Activated CD4-positive, alpha-beta T cell treated with anti-CD3 and anti-CD28 coated beads, Interleukin-2, amount 10 ng/mL, durations not matched to agents 7 days and 5 days (primary cell): ENCODE measurements at regions not wholly inside any gene's neighbourhood (a gene's known extent, or its start where the extent isn't known, plus 50 kb on each side); places are given as distances from the start of the nearest gene placed in this dataset.

ENCODE experiments used
- CTCF ChIA-PET: fragments of 350-600 bp; sonication (Branson Sonifier 250); formaldehyde crosslinking; loops from one replicate; lab custom pipeline; 2021; ENCODE audit warnings: antibody characterized with exemption; lab: Charles Lee
- POLR2A ChIA-PET: fragments of 350-600 bp; sonication (Branson Sonifier 250); formaldehyde crosslinking; loops from one replicate; lab custom pipeline; 2021; ENCODE audit warnings: antibody characterized with exemption; lab: Charles Lee
- DNase-seq: peaks from one replicate; pipeline ENCODE4 v3.0.0-alpha.2; 2020
- H3K27ac Mint-ChIP-seq: one replicate; pipeline ENCODE4 v1.8.0; 2021; ENCODE audit warnings: mild to moderate bottlenecking, moderate library complexity, mixed read lengths
- H3K27me3 Mint-ChIP-seq: one replicate; pipeline ENCODE4 v1.8.0; 2021; ENCODE audit warnings: mixed read lengths
- H3K36me3 Mint-ChIP-seq: one replicate; pipeline ENCODE4 v1.8.0; 2021; ENCODE audit warnings: low read depth, mixed read lengths
- H3K4me1 Mint-ChIP-seq: one replicate; pipeline ENCODE4 v1.8.0; 2021; ENCODE audit warnings: mixed read lengths
- H3K4me3 Mint-ChIP-seq: one replicate; pipeline ENCODE4 v1.8.0; 2021; ENCODE audit warnings: mild to moderate bottlenecking, moderate library complexity, mixed read lengths
- H3K9me3 Mint-ChIP-seq: one replicate; pipeline ENCODE4 v1.8.0; 2021; ENCODE audit warnings: mixed read lengths

- Mint-ChIP-seq H3K4me3 (no peak overlapping the region), H3K36me3 (no peaks in the 10 kb centered on the region), H3K27ac (no peak overlapping the region), H3K4me1 (no peaks in the 10 kb centered on the region), H3K9me3 (no peaks in the 10 kb centered on the region), H3K27me3 (peaks cover 1% of the 10 kb centered on the region)
- POLR2A ChIA-PET, result no interaction called here
- CTCF ChIA-PET, result no interaction called here
- no peak for DNase-seq
These were observed 238.7 kb downstream of the VAPA start for GRCh38 chr18:10152475-10152874.

- no peak overlapping the region for H3K27ac Mint-ChIP-seq
- no peaks in the 10 kb centered on the region for H3K9me3 Mint-ChIP-seq
- DNase-seq, result no peak
- no peak overlapping the region for H3K4me3 Mint-ChIP-seq
- ChIA-PET POLR2A (no interaction called here), CTCF (no interaction called here)
- H3K36me3 Mint-ChIP-seq, result no peaks in the 10 kb centered on the region
- H3K4me1 Mint-ChIP-seq, result peaks cover 1% of the 10 kb centered on the region
- peaks cover 3% of the 10 kb centered on the region for H3K27me3 Mint-ChIP-seq
These were observed 240.3 kb downstream of the VAPA start for GRCh38 chr18:10153924-10154752.

GRCh38 chr18:10157706-10158105 is 243.9 kb downstream of the VAPA start:
- CTCF ChIA-PET, result no interaction called here
- H3K27ac Mint-ChIP-seq, result no peak overlapping the region
- POLR2A ChIA-PET, result no interaction called here
- H3K4me1 Mint-ChIP-seq, result peaks cover 1% of the 10 kb centered on the region
- no peaks in the 10 kb centered on the region for H3K36me3 Mint-ChIP-seq
- no peak for DNase-seq
- no peaks in the 10 kb centered on the region for H3K9me3 Mint-ChIP-seq
- peaks cover 3% of the 10 kb centered on the region for H3K27me3 Mint-ChIP-seq
- H3K4me3 Mint-ChIP-seq, result no peak overlapping the region

GRCh38 chr18:10160251-10160650 is 246.4 kb downstream of the VAPA start:
- Mint-ChIP-seq H3K27ac (no peak overlapping the region), H3K4me3 (no peak overlapping the region), H3K36me3 (no peaks in the 10 kb centered on the region), H3K27me3 (peaks cover 3% of the 10 kb centered on the region), H3K9me3 (no peaks in the 10 kb centered on the region), H3K4me1 (peaks cover 1% of the 10 kb centered on the region)
- POLR2A ChIA-PET, result no interaction called here
- no peak for DNase-seq
- CTCF ChIA-PET, result no interaction called here

GRCh38 chr18:10161315-10161714 is 247.5 kb downstream of the VAPA start:
- Mint-ChIP-seq H3K36me3 (no peaks in the 10 kb centered on the region), H3K27me3 (peaks cover 3% of the 10 kb centered on the region), H3K9me3 (no peaks in the 10 kb centered on the region), H3K27ac (no peak overlapping the region), H3K4me1 (peaks cover 1% of the 10 kb centered on the region), H3K4me3 (no peak overlapping the region)
- ChIA-PET CTCF (no interaction called here), POLR2A (no interaction called here)
- no peak for DNase-seq

GRCh38 chr18:10162340-10162739 is 248.5 kb downstream of the VAPA start:
- DNase-seq, result no peak
- H3K4me1 Mint-ChIP-seq, result peaks cover 3% of the 10 kb centered on the region
- no peak overlapping the region for H3K27ac Mint-ChIP-seq
- CTCF ChIA-PET, result no interaction called here
- no peaks in the 10 kb centered on the region for H3K9me3 Mint-ChIP-seq
- POLR2A ChIA-PET, result no interaction called here
- peaks cover 3% of the 10 kb centered on the region for H3K27me3 Mint-ChIP-seq
- H3K4me3 Mint-ChIP-seq, result no peak overlapping the region
- H3K36me3 Mint-ChIP-seq, result no peaks in the 10 kb centered on the region

- Mint-ChIP-seq H3K4me1 (peaks cover 2% of the 10 kb centered on the region), H3K4me3 (no peak overlapping the region), H3K36me3 (no peaks in the 10 kb centered on the region), H3K9me3 (no peaks in the 10 kb centered on the region), H3K27ac (no peak overlapping the region), H3K27me3 (no peaks in the 10 kb centered on the region)
- POLR2A ChIA-PET, result no interaction called here
- CTCF ChIA-PET, result no interaction called here
- DNase-seq, result no peak
These were observed 250.7 kb downstream of the VAPA start for GRCh38 chr18:10164271-10165071.

GRCh38 chr18:10166164-10166807 is 252.5 kb downstream of the VAPA start:
- Mint-ChIP-seq H3K4me1 (peaks cover 2% of the 10 kb centered on the region), H3K36me3 (no peaks in the 10 kb centered on the region), H3K9me3 (no peaks in the 10 kb centered on the region), H3K27ac (no peak overlapping the region), H3K4me3 (no peak overlapping the region), H3K27me3 (peaks cover 2% of the 10 kb centered on the region)
- ChIA-PET POLR2A (no interaction called here), CTCF (no interaction called here)
- no peak for DNase-seq

- DNase-seq, result no peak
- Mint-ChIP-seq H3K27ac (peak overlapping the region; percentile 14), H3K27me3 (peaks cover 8% of the 10 kb centered on the region), H3K4me3 (no peak overlapping the region), H3K4me1 (peaks cover 2% of the 10 kb centered on the region), H3K36me3 (no peaks in the 10 kb centered on the region), H3K9me3 (no peaks in the 10 kb centered on the region)
- ChIA-PET POLR2A (no interaction called here), CTCF (no interaction called here)
These were observed 253.9 kb downstream of the VAPA start for GRCh38 chr18:10167759-10168158.

- peaks cover 8% of the 10 kb centered on the region for H3K27me3 Mint-ChIP-seq
- POLR2A ChIA-PET, result no interaction called here
These were observed 254.7 kb downstream of the VAPA start for GRCh38 chr18:10168477-10168876.

GRCh38 chr18:10169064-10169562 is 255.3 kb downstream of the VAPA start:
- no peaks in the 10 kb centered on the region for H3K9me3 Mint-ChIP-seq
- H3K27me3 Mint-ChIP-seq, result peaks cover 8% of the 10 kb centered on the region
- DNase-seq, result no peak
- H3K4me1 Mint-ChIP-seq, result peaks cover 2% of the 10 kb centered on the region
- ChIA-PET CTCF (no interaction called here), POLR2A (no interaction called here)
- no peaks in the 10 kb centered on the region for H3K36me3 Mint-ChIP-seq
- no peak overlapping the region for H3K4me3 Mint-ChIP-seq
- H3K27ac Mint-ChIP-seq, result no peak overlapping the region

More at GRCh38 chr18:10168477-10168876, 254.7 kb downstream of the VAPA start:
- H3K36me3 Mint-ChIP-seq, result no peaks in the 10 kb centered on the region
- no peak overlapping the region for H3K27ac Mint-ChIP-seq
- DNase-seq, result no peak
- no peaks in the 10 kb centered on the region for H3K9me3 Mint-ChIP-seq
- H3K4me1 Mint-ChIP-seq, result peaks cover 2% of the 10 kb centered on the region
- H3K4me3 Mint-ChIP-seq, result no peak overlapping the region
- CTCF ChIA-PET, result no interaction called here

- ChIA-PET POLR2A (no interaction called here), CTCF (no interaction called here)
- no peak overlapping the region for H3K27ac Mint-ChIP-seq
- peaks cover 9% of the 10 kb centered on the region for H3K27me3 Mint-ChIP-seq
- no peaks in the 10 kb centered on the region for H3K9me3 Mint-ChIP-seq
- no peak for DNase-seq
- H3K4me3 Mint-ChIP-seq, result no peak overlapping the region
- no peaks in the 10 kb centered on the region for H3K36me3 Mint-ChIP-seq
- H3K4me1 Mint-ChIP-seq, result peaks cover 2% of the 10 kb centered on the region
These were observed 256.0 kb downstream of the VAPA start for GRCh38 chr18:10169814-10170213.

GRCh38 chr18:10170375-10170774 is 256.6 kb downstream of the VAPA start:
- ChIA-PET POLR2A (no interaction called here), CTCF (no interaction called here)
- Mint-ChIP-seq H3K4me3 (no peak overlapping the region), H3K4me1 (peaks cover 2% of the 10 kb centered on the region), H3K36me3 (no peaks in the 10 kb centered on the region), H3K9me3 (no peaks in the 10 kb centered on the region), H3K27ac (no peak overlapping the region), H3K27me3 (peaks cover 15% of the 10 kb centered on the region)
- no peak for DNase-seq
